HG02981 (cell line): ENCODE measurements at regions not wholly inside any gene's neighbourhood (a gene's known extent, or its start where the extent isn't known, plus 50 kb on each side); places are given as distances from the start of the nearest gene placed in this dataset.

Source experiments
- ATAC-seq: cut with Tn5 transposase; IDR thresholded peaks from one replicate; pipeline ENCODE4 v1.9.1; 2021; ENCODE audit warnings: mild to moderate bottlenecking, moderate library complexity; ENCODE audit not compliant: unreplicated experiment

DNA sequence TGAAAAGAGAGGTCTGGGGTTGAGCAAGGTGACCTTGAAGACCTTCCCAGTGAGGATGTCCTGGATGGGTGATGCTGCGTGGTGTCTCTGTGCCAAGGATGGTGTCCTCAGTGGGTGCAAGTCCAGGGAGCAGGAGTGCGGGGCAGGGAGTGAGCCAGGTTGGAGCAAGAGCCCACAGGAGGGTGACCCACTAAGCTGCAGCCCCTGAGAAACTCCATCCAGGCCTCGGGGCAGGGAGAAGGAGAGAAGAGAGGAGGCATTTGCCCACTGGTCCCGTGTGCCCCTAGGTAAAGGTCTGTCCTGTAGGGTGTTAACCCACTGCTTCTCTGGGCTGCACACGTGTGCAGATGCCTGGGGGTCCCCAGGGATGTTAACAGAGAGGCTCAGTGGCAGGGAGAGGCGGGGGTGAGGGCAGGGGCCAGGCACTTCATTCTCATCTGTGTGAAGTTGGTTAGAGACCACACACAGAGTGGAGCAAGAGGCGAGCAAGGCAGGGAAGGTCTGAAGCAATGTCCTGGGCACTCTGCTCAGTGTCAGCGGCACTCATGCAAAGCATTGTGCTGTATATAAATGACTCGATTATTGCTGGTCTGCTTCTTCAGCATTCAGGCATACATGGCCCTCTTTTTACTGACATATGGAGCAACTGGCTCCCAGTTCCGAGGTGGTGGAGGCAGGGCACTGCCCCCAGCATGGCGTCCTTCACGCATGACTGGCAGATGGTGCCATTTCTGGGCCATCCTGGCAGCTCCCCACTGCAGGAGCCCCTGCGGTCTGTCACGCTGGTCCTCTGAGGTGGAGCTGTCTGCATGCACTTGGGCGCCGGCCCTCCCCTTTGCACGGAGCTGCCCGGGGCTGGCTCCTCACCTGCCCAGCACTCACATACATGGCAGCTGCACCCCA, 117.2 kb upstream of the HS6ST1 start:
- ATAC-seq, result no peak

DNA sequence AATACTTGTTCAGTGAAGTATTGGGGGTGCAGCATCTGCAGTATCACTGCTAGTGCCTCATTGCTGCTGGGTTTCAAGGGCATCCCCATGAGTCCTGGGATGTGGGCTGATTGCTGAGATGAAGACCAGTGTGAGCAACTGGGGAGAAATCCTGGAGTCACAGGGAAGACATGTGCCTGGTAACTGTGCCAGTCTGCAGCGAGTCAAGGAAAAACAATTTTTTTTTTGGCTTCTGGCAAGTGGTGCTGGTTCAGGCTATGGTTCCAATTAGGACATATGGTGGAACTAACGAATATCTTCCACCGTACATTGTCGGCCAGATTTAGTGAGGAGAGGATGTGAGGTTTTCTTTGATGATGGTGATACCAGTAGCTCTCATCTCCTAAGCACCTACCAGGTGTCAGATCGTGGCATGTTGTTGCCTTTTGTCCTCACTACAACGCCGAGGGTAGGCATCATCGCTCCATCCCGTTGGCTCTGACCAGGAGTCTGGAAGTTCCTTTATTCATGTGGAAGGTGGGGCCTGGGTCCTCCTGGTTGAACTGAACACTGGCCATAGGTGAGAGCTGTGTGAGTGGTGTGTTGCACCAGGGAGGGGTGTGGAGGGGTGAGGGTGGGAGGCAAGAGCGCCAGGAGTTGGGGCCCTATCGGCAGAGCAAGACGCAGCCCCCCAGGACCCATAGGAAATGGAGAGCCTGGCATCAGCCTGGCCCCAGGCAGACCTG, 118.0 kb upstream of the HS6ST1 start:
- no peak for ATAC-seq

DNA sequence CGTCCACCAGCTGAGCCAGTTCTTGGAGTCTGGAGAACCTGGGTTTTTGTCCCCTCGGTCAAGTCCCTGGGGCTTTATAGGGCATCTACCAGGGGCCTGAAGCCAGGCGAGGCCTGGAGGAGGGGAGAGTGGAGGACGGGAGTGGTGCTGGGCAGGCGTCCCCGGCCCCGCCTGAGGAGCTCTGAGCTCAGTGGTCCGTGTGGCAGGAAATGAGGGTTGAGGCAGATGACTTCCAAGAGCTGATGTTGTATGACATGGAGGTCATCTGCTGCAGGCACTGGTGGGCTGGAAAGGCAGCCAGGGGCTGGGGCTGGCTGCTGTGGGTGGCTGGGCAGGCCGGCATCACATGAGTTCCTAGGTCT, 118.5 kb upstream of the HS6ST1 start:
- ATAC-seq, result no peak

DNA sequence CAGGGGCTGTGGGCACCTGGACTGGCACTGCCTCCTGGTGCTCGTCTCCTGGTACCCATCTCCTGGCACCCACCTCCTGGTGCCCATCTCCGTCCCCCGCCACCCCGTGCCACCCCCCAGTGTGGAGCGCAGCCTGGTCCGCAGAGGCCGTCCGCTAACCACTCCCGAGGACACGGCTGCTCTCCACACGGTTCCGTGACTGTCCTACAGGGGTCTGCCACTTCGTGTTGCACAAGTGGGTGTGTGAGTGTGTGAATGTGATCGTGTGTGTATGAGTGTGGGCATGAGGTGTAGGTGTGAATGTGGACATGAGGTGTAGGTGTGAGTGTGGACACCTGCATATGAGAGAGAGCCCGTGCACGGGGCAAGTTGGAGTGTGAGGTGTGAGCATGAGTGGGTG, 119.4 kb upstream of the HS6ST1 start:
- no peak for ATAC-seq

DNA sequence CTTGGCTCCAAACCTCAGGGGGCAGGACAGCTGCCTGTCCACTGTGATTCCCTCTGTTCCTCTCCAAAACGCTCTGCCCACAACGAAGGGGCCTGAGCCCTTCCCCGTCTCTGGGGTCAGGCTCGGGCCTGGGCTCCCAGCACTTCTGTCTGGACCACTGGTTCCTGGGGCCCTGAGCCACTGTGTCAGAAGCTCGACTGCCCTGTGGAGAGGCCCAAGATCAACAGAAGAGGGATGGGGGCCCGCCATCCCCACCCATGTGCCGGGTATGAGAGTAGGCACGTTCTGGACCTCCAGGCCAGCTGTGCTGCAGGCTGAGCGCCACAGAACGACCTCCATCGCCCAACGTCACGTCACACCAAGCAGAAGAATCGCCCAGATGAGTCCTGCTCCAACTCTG, 119.9 kb upstream of the HS6ST1 start:
- no peak for ATAC-seq

DNA sequence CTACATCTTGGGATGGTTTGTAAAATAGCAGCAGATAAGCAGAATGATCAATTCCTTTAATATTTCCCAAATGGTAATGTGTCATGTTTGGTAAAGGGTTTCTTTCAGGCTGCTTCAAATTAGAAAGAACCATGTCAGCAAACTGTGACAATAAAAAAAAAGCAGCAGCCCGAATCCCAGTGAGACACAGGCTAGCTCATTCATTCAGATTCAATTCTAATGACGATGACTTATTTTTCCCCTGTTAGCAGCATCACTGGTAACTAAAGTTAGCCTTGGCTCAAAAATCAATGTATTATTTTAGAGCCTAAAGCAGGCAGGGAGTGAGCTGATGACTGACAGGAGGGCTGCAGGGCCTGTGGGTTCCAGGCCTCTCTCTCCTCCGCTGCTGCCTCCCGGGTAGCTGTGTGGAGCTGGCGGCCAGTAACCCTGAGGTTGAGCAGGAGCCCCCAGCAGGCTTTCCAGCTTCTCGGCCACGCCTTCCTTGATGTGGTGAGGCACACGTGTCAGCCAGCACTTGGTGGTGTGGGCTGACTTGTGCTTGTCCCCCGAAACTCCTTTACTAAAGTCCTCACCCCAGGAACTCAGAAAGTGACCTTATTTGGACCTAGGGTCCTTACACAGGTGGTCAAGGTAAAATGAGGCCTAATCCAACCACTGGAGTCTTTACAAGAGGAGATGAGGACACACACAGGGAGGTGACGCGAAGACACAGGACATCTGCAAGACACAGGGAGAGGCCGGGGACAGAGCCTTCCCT, 120.5 kb upstream of the HS6ST1 start:
- no peak for ATAC-seq

DNA sequence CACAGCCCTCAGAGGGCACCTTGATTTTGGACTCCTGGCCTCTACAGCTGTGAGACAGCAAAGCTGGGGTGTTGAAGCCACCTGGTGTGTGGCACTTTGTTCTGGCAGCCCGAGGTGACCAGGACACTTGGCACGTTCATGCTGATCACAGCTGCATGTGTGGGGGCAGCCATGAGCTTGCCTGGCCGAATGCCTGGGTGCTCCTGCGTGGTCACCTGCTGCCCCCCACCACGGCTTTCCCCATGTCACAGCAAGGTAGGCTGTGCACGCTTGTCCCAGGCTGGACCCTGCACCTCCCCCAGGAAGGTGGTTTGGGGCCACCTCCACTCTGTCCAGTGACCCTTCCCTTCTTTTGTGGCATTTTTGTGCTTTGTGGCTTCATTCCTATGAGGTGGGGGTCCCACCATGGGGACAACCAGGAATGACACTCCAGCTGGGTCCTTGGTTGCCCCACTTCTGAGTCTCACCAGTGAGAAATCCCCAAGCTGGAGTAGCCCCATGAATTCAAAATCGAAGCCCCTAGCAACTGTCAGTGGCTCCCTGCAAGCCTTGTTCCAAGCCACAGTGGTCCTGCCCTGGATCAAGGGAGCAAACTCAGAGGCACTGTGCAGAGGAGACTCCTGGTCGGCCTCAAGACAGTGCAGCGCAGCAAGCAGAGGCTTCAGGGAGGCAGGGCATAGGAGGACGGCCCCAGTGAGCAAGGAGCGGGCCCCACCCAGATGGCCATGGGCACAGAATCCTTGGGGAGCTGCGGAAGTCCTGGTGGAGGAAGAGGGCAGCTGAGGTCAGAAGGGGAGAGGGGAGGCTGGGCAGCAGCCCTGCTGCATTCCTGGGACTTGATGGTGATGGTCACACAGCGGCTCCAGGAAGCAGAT, 121.4 kb upstream of the HS6ST1 start:
- no peak for ATAC-seq

DNA sequence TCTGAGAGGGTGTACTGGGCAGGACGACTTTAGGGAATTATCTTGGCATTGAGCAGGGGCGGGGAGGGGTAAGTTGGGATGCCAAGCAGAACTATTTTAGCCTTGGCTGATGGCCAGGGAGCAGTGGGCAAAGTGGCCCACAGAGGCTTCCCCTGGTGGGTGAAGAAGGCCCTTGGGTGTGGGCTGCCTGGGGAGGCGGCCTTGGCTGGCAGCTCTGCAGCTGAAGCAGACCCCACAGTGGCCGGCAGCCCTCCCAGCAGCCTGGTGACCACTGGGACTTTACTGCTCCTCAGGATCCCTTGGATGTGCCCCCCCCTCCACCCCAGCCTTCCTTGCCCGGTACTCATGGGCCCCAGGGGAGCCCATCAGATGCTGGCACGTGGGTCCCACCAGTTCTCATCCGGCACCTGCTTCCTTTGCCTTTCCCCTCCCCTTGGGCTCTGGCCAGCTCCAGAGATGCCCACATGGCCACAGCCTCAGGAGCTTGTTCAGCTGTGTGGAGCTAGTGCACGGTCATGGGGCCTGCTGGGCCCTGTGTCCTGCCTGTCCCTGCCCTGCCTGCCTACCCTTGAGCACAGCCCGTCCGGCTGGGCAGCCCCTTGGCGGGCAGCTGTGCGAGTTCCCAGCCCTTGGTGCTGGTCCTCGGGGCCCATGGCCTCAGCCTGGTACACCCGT, 122.1 kb upstream of the HS6ST1 start:
- no peak for ATAC-seq

DNA sequence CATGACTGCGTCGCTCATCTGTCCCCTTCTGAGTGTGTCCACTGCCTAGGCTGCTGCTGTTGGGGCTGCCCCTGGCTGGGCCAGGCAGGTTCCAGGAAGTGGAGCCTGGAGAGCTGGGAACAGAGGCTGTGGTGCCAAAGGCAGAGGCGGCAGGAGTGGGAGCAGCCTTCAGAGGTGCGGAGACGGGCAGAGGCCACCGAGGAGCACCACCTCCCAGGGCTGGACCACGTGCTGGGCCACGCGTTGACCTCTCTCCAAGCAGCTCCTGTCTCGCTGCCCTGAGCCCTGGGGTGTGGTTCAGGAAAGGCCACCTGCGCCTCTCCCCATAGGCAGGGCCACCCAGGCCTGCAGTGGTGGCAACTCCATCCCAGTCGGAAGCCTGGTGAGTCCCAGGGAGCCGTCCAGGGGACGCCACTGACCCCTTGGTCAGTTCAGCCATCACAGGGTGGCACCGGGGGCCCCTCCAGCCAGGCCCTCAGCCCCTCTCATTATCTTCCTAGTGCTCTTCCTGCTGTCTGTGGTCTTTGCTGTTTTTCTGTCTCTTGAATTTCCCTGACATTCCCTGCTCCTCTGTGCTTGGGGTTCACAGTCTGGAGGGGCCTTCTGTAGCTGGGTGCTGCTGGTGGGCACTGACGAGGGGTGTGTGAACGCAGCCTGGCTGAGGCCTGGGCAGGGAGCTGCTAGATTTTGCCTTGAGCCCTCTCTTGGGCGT, 122.8 kb upstream of the HS6ST1 start:
- ATAC-seq, result no peak

DNA sequence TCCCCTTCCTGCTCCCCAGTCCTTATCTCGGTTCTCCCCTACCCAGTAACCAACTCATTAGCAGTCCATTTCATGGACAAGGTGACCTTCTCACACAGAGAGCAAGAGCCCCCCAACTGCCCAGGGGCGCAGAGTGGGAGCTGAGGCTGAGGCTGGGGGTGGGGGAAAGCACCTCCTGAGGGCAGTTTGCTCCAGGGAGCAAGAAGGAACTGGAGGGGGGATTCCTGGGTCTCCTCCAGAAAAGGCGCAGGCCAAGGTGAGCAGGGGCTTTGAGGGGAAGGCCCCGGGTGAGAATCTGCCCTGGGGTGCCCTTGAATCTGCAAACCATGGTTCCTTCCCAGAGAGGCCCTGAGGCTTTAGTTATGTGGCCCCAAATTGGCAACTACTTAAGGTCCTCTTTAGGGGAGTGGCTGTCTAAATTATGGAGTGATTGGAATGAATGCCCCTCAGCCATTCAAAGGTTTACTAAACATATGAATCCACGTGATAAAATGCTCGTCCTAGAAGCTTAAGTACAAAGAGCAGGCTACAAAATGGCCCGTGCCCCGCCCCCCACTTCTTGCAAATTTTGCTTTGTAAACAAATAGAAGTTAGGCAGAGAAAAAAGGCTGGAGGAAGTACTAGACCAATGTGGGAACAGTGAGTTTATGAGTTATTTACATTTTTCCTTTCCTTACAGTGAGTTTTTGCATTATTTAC, 123.5 kb upstream of the HS6ST1 start:
- ATAC-seq, result no peak

DNA sequence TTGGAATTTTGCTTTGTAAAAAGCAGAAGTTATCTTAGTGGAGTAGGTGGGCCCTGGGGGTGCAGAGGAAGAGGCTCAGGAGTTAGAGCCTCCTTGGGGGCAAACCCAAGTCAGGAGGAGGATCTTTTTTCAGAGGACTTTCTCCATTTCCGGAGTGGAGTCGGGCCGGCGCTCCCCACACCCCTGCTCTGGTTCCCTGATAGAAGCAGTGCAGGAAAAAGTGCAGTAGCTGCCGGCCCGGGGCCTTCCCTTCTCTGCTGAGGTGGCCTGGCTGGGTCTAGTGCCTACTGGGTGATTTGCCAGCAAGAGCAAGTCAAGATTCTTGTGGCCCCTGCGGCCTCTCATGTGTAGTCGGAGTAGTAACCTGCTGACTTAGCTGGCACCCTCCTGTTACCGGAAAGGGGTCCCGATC, 124.2 kb upstream of the HS6ST1 start:
- no peak for ATAC-seq

DNA sequence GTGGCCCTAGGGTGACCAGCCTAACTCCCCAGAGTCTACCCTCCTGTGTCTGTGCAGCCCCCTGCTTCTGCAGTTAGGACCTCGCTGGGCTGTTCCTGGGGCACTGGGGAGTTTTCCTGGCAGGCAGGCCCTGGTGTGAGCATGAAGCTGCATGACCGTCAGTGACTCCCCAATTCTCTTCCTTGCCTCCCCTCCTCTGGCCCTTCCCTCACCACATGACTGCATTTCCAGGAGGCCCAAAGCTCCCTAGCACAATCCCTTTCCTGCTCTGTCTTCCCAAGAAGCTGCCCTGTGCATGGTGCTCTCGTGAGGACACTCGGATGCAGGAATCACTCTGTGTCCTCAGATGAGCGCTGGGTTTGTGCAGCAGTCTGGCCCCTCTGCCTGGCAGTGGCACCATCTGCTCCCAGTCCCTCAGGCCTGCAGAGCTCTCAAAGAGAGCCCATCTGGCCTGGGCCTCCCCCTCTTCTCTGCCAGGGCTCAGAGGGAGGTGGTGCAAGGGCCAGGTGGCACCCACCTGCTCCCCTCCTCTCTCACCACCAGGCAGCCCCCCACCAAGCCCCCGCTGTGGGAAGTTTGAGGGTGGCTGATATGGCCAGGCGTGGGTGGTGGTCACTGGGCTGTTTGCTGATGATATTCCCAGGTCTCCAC, 125.6 kb upstream of the HS6ST1 start:
- no peak for ATAC-seq

DNA sequence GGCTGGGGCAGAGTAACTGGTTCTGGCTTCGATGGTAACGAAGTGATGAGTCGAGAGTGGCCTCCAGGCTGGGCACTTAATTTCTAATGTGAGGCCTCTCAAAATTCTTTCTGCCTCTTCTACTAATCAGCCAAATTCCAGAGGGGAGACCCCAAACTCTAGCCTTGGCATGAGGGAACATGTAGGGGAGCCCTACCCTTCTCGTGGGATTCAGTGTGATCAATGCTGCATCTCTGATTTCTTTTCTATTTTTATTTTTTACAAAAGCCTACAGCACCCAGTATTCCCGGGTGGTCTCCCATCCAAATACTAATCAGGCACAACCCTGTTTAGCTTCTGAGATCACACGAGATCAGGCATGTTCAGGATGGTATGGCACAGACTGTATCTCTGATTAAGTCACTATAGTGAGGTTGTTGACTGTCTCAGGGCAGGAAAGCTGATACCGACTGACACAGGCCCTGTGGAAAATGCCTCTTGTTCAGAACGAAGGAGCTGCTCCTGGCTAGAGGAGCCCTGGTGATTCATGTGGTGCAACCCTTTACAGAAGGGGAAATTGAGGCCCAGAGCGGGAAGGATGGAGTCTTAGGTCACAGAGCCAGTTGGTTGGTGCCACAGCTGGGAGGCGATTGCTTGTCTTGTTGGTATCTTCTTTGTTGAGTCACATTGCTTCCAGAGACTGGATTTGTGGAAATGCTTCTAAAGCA, 126.3 kb upstream of the HS6ST1 start:
- no peak for ATAC-seq

DNA sequence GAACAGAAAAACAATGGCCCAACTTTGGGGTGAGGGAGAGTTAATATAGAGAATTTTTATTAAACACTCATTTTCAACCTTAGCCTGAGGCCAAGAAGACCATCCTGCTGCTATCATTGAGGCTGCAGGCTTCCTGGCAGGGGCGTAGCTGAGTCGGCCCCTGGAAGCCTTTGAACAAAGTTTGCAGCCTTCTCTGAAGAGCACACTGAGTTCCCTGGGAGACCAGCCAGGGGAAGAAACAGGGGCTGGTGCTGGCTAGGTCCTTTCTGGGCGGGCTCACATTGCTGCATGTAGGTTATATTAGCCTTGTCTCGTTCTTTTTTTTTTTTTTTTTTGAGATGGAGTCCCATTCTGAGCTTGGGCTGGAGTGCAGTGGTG, 126.8 kb upstream of the HS6ST1 start:
- ATAC-seq, result no peak

DNA sequence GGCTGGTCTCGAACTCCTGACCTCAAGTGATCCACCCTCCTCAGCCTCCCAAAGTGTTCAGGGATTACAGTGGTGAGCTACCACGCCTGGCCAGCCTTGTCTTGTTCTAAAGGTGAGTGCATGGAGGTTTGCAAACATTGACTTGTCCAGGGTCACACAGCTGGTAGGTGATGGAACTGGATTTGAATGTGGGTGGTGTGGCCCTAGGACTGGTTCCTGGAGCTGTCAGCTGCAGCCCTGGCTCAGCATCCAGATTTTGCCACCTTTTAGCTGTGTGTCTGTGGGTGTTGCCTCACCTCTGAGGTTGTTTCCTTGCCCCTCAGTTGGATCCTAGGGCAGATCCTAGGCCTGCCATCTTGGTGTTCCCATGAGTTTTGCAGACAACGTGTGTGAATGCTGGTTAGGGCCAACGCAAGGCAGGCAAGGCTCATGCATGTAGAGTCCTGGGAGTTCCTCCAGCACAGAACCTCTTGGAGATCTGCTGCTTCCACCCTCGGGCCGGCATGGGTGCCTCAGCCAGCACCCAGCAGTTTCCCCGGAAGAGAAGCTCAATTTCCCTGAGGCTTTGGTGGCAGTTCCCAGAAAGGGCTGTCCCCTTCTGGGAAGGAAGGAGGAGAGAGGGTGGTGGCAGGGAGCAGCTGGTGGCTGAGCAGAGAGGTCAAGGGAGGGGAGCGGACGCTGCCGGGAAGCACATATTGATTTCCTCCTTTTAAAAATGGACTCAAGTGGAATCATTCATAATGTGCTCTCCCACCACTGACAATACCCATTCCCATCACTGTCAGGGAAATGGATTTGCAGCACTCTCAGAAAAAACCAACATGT, 127.6 kb upstream of the HS6ST1 start:
- ATAC-seq, result no peak

DNA sequence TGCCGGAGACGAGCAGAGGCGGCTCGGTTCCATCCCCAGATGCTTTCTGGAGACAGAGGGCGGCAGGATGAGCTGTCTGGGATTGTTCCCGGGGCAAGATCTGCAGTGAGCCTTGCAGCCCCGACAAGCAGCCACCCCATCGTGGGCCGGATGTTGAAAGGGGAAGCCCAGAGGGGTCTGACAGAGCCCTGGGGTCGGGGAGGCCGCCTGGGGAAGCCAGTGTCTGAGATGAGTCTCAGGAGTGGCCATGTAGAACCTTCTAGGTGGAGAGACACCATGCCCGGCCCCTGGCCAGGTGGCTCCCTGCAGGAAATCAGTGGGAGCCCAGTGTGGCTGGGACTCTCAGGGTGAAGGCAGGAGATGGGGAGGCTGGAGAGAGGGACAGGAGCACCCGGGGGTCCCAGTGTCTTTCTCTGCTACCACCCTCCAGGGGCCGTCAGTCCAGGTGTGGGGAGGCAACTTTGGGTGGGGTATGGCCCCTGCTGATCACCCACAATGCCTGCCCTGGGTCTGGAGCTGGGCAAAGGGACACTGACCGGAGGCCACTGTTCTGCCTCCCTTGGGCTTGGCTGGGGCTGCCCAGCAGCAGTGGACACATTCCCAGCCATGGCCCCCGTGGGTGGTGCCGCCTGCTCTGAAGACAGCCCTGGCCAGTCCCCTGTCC, 128.3 kb upstream of the HS6ST1 start:
- no peak for ATAC-seq
